ENCODE measurements at regions not wholly inside any gene's neighbourhood (a gene's known extent, or its start where the extent isn't known, plus 50 kb on each side); places are given as distances from the start of the nearest gene placed in this dataset.

GRCh38 chr2:40859617-40860016 lies 407.7 kb upstream of the SLC8A1 start:
- TF ChIP-seq YY1 (IDR thresholded peaks at IDR 0.05; ENCODE audit: insufficient read depth, insufficient read length), result no peak
- no peak for TF ChIP-seq SUZ12 (IDR thresholded peaks at IDR 0.05; ENCODE audit: extremely low read depth, insufficient read depth, insufficient read length)
- TF ChIP-seq ZNF274 (IDR thresholded peaks at IDR 0.05; ENCODE audit: low read depth, low read length), result no peak

All from NT2/D1 (cell line).